ENCODE measurements at regions not wholly inside any gene's neighbourhood (a gene's known extent, or its start where the extent isn't known, plus 50 kb on each side); places are given as distances from the start of the nearest gene placed in this dataset.

GRCh38 chr5:54696931-54697330 lies 179.4 kb downstream of the SNX18 start:
- H3K27ac ChIP-seq, result no peak overlapping the region
- TF ChIP-seq, protein P1, sequence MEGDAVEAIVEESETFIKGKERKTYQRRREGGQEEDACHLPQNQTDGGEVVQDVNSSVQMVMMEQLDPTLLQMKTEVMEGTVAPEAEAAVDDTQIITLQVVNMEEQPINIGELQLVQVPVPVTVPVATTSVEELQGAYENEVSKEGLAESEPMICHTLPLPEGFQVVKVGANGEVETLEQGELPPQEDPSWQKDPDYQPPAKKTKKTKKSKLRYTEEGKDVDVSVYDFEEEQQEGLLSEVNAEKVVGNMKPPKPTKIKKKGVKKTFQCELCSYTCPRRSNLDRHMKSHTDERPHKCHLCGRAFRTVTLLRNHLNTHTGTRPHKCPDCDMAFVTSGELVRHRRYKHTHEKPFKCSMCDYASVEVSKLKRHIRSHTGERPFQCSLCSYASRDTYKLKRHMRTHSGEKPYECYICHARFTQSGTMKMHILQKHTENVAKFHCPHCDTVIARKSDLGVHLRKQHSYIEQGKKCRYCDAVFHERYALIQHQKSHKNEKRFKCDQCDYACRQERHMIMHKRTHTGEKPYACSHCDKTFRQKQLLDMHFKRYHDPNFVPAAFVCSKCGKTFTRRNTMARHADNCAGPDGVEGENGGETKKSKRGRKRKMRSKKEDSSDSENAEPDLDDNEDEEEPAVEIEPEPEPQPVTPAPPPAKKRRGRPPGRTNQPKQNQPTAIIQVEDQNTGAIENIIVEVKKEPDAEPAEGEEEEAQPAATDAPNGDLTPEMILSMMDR (conservative IDR thresholded peaks at IDR 0.05), result no peak

DNA sequence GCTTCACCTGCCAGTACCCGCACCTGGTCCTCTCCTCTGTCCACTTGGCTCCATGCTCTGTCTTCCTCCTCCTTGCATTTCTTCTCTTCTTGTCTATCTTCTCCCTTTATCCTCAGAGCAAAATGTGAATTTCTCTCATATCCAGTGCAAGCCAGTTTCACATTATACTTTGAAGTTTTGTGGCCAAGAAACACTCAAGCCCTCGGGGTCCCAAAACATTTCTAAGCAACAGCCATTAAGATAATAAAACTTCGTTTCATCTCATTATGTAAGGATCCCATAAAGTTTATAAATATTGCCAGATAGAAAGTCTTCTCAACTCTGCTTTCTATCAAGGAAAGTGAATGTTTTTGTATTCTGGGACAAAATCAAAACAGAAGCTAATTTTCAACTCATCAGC lies 178.8 kb downstream of the SNX18 start:
- H3K27ac ChIP-seq, result no peak overlapping the region
- TF ChIP-seq, protein P1 (conservative IDR thresholded peaks at IDR 0.05), result no peak

GRCh38 chr5:54695198-54695966 lies 177.8 kb downstream of the SNX18 start:
- no peak overlapping the region for H3K27ac ChIP-seq
- TF ChIP-seq, protein P1 (conservative IDR thresholded peaks at IDR 0.05), result no peak

GRCh38 chr5:54693936-54694657 lies 176.5 kb downstream of the SNX18 start:
- TF ChIP-seq, protein P1 (conservative IDR thresholded peaks at IDR 0.05), result no peak
- H3K27ac ChIP-seq, result no peak overlapping the region

- TF ChIP-seq, protein P1 (conservative IDR thresholded peaks at IDR 0.05), result no peak
- no peak overlapping the region for H3K27ac ChIP-seq
Observed at GRCh38 chr5:54692631-54693030, 175.1 kb downstream of the SNX18 start.

DNA sequence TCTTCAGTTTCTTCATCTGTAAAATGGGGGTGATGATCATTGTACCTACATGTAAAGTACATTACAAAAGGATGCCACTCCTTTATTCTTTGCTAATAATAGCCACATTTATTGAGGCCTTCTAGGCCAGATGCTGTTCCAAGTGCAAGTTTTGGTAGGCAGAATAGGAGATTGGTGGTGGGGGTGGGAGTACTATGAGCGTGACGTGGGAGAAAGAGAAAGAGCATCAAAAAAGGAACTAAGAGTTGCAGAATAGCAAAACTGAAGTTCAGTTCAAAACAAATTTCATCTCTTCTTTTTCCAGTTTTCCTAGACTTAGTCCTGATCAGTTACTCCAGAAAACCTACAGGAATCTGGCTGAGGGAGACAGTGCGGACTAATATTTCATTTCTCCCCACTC lies 174.1 kb downstream of the SNX18 start:
- H3K27ac ChIP-seq, result no peak overlapping the region
- TF ChIP-seq, protein P1 (conservative IDR thresholded peaks at IDR 0.05), result no peak

DNA sequence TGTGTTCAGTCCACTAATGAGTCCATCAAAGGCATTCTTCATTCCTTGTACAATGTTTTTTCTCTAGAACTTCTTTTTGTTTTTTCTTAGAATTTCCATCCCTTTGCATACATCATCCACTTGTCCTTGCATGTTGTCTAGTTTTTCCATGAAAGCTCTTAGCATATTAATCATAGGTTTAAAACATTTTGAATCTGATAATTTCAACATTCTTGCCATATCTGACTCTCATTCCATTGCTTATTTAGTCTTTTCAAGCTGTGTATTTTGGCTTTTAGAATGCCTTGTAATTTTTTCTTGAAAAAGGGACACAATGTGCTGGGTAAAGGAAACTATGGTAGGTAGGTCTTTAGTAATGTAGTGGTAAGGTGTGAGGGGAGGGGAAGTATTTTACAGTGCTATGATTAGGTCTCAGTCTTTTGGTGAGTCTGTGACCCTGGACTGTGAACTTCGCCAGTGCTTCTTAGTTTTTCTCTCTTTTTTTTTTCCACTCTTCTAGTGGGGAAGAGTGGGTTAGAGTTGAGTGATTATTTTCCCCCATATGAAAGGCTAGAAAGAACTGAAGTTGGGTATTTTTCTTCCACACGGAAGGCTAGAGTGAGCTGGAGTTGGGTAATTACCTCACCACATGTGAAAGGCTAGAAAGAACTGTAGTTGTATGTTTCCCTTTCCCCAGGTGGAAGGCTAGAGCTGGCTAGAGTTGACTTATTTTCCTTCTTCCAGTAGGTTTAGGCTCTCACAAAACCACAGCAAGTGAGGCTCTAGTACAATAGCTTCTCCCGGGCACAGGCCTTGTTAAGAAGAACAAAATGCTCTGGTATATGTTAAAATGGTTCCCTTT lies 172.1 kb downstream of the SNX18 start:
- no peak overlapping the region for H3K27ac ChIP-seq
- TF ChIP-seq, protein P1 (conservative IDR thresholded peaks at IDR 0.05), result no peak
